Osteoblast (primary cell): ENCODE measurements at regions not wholly inside any gene's neighbourhood (a gene's known extent, or its start where the extent isn't known, plus 50 kb on each side); places are given as distances from the start of the nearest gene placed in this dataset.

Experiments used
- DNase-seq: peaks from one replicate; pipeline ENCODE4 v3.0.0; 2011; ENCODE audit warnings: low spot score, mixed read lengths; ENCODE audit not compliant: insufficient read length; ENCODE audit errors: missing footprints
- H2AFZ ChIP-seq: 2 replicates; pipeline ENCODE4 v1.6.0; 2011; ENCODE audit warnings: mild to moderate bottlenecking, low read length
- H3K27ac ChIP-seq: 2 replicates; pipeline ENCODE4 v1.5.1; 2011; ENCODE audit warnings: mild to moderate bottlenecking, low read depth, low read length, moderate library complexity
- H3K27me3 ChIP-seq: 2 replicates; pipeline ENCODE4 v1.6.0; 2012; ENCODE audit warnings: mild to moderate bottlenecking, control low read depth, inconsistent platforms, low read length, moderate library complexity; ENCODE audit not compliant: insufficient read depth
- H3K36me3 ChIP-seq: 2 replicates; pipeline ENCODE4 v1.5.1; 2011; ENCODE audit warnings: mild to moderate bottlenecking, low read length, control low read depth, moderate library complexity; ENCODE audit not compliant: insufficient read depth
- H3K4me1 ChIP-seq: 2 replicates; pipeline ENCODE4 v1.5.1; 2011; ENCODE audit warnings: mild to moderate bottlenecking, low read length, control low read depth, moderate library complexity; ENCODE audit not compliant: insufficient read depth
- H3K4me2 ChIP-seq: 2 replicates; pipeline ENCODE4 v1.6.0; 2011; ENCODE audit warnings: mild to moderate bottlenecking, low read length; ENCODE audit not compliant: insufficient read depth
- H3K4me3 ChIP-seq: fragments of 200-600 bp; sonication (generic); 3 replicates; pipeline ENCODE4 v1.5.1; 2012; ENCODE audit warnings: mild to moderate bottlenecking, low read length, inconsistent platforms; ENCODE audit not compliant: insufficient read depth
- H3K79me2 ChIP-seq: 2 replicates; pipeline ENCODE4 v1.6.0; 2012; ENCODE audit warnings: mild to moderate bottlenecking, low read length, control low read depth, inconsistent platforms; ENCODE audit not compliant: insufficient read depth
- H3K9me3 ChIP-seq: 2 replicates; pipeline ENCODE4 v1.5.1; 2011; ENCODE audit warnings: low read depth, low read length, control low read depth
- H4K20me1 ChIP-seq: 2 replicates; pipeline ENCODE4 v1.6.0; 2012; ENCODE audit warnings: mild to moderate bottlenecking, low read length, control low read depth; ENCODE audit not compliant: insufficient read depth
- CTCF ChIP-seq: IDR thresholded peaks from 2 replicates; pipeline ENCODE4 v1.5.1; 2011; ENCODE audit warnings: mild to moderate bottlenecking, low read depth, low read length, moderate library complexity; ENCODE audit errors: extremely low read depth

GRCh38 chr2:145739681-145740080 lies 1219.8 kb upstream of the ZEB2 start:
- H3K4me1 ChIP-seq, result peaks cover 4% of the 10 kb centered on the region
- H3K36me3 ChIP-seq, result no peaks in the 10 kb centered on the region
- no peak for DNase-seq
- no peak overlapping the region for H3K27ac ChIP-seq
- no peaks in the 10 kb centered on the region for H3K9me3 ChIP-seq
- H3K27me3 ChIP-seq, result no peaks in the 10 kb centered on the region
- H4K20me1 ChIP-seq, result no peaks in the 10 kb centered on the region
- no peak for TF ChIP-seq CTCF
- H3K4me2 ChIP-seq, result no peak overlapping the region
- no peaks in the 10 kb centered on the region for H3K79me2 ChIP-seq
- no peak overlapping the region for H3K4me3 ChIP-seq
- no peak overlapping the region for H2AFZ ChIP-seq

- no peaks in the 10 kb centered on the region for H3K4me1 ChIP-seq
Measured at GRCh38 chr2:145736871-145737270, 1217.0 kb upstream of the ZEB2 start.

GRCh38 chr2:145731467-145731866 lies 1211.5 kb upstream of the ZEB2 start:
- Histone ChIP-seq H3K79me2 (no peaks in the 10 kb centered on the region), H3K9me3 (no peaks in the 10 kb centered on the region), H4K20me1 (no peaks in the 10 kb centered on the region), H2AFZ (no peak overlapping the region), H3K4me2 (no peak overlapping the region), H3K4me1 (no peaks in the 10 kb centered on the region), H3K27ac (no peak overlapping the region), H3K4me3 (no peak overlapping the region), H3K27me3 (no peaks in the 10 kb centered on the region), H3K36me3 (no peaks in the 10 kb centered on the region)
- DNase-seq, result no peak
- TF ChIP-seq CTCF, result no peak

More at GRCh38 chr2:145736871-145737270, 1217.0 kb upstream of the ZEB2 start:
- Histone ChIP-seq H3K27me3 (no peaks in the 10 kb centered on the region), H3K4me2 (no peak overlapping the region), H2AFZ (no peak overlapping the region), H3K36me3 (no peaks in the 10 kb centered on the region), H3K27ac (no peak overlapping the region), H4K20me1 (no peaks in the 10 kb centered on the region), H3K79me2 (no peaks in the 10 kb centered on the region), H3K4me3 (no peak overlapping the region), H3K9me3 (no peaks in the 10 kb centered on the region)
- no peak for DNase-seq
- no peak for TF ChIP-seq CTCF

- no peaks in the 10 kb centered on the region for H3K79me2 ChIP-seq
- H3K9me3 ChIP-seq, result no peaks in the 10 kb centered on the region
- H3K4me3 ChIP-seq, result no peak overlapping the region
- H3K27me3 ChIP-seq, result no peaks in the 10 kb centered on the region
- no peak for DNase-seq
- H2AFZ ChIP-seq, result no peak overlapping the region
- no peak for TF ChIP-seq CTCF
- H4K20me1 ChIP-seq, result no peaks in the 10 kb centered on the region
- H3K4me2 ChIP-seq, result no peak overlapping the region
- no peak overlapping the region for H3K27ac ChIP-seq
- no peaks in the 10 kb centered on the region for H3K36me3 ChIP-seq
- no peaks in the 10 kb centered on the region for H3K4me1 ChIP-seq
Measured at GRCh38 chr2:145729993-145730770, 1210.3 kb upstream of the ZEB2 start.
